ENCODE measurements at regions not wholly inside any gene's neighbourhood (a gene's known extent, or its start where the extent isn't known, plus 50 kb on each side); places are given as distances from the start of the nearest gene placed in this dataset.

- no peak overlapping the region for H3K9ac ChIP-seq (ENCODE audit: insufficient read length, low read depth)
- no peak for DNase-seq (ENCODE audit: low read depth, low spot score)
- no peaks in the 10 kb centered on the region for H3K4me1 ChIP-seq (ENCODE audit: insufficient read depth, insufficient read length)
- TF ChIP-seq ZNF274 (IDR thresholded peaks at IDR 0.05; ENCODE audit: low read depth, low read length), result no peak
- TF ChIP-seq SUZ12 (IDR thresholded peaks at IDR 0.05; ENCODE audit: extremely low read depth, insufficient read depth, insufficient read length), result no peak
- TF ChIP-seq YY1 (IDR thresholded peaks at IDR 0.05; ENCODE audit: insufficient read depth, insufficient read length), result no peak
- no peaks in the 10 kb centered on the region for H3K36me3 ChIP-seq (ENCODE audit: insufficient read depth, insufficient read length, low read length)
- no peak overlapping the region for H3K4me3 ChIP-seq (ENCODE audit: insufficient read length, low read depth)
- H3K27me3 ChIP-seq (ENCODE audit: insufficient read depth, insufficient read length), result no peaks in the 10 kb centered on the region
- no peaks in the 10 kb centered on the region for H3K9me3 ChIP-seq (ENCODE audit: insufficient read depth, low read length)
Observed at GRCh38 chr13:65650321-65650720, 1579.8 kb downstream of the PCDH9 start.

GRCh38 chr13:65642996-65643395, 1587.1 kb downstream of the PCDH9 start:
- H3K9ac ChIP-seq (ENCODE audit: insufficient read length, low read depth), result no peak overlapping the region
- no peaks in the 10 kb centered on the region for H3K4me1 ChIP-seq (ENCODE audit: insufficient read depth, insufficient read length)
- TF ChIP-seq YY1 (IDR thresholded peaks at IDR 0.05; ENCODE audit: insufficient read depth, insufficient read length) (no peak), SUZ12 (IDR thresholded peaks at IDR 0.05; ENCODE audit: extremely low read depth, insufficient read depth, insufficient read length) (no peak), ZNF274 (IDR thresholded peaks at IDR 0.05; ENCODE audit: low read depth, low read length) (no peak)
- DNase-seq (ENCODE audit: low read depth, low spot score), result no peak
- no peak overlapping the region for H3K4me3 ChIP-seq (ENCODE audit: insufficient read length, low read depth)
- H3K27me3 ChIP-seq (ENCODE audit: insufficient read depth, insufficient read length), result no peaks in the 10 kb centered on the region
- H3K36me3 ChIP-seq (ENCODE audit: insufficient read depth, insufficient read length, low read length), result no peaks in the 10 kb centered on the region
- H3K9me3 ChIP-seq (ENCODE audit: insufficient read depth, low read length), result no peaks in the 10 kb centered on the region

GRCh38 chr13:65642301-65642700, 1587.8 kb downstream of the PCDH9 start:
- Histone ChIP-seq H3K4me3 (ENCODE audit: insufficient read length, low read depth) (no peak overlapping the region), H3K4me1 (ENCODE audit: insufficient read depth, insufficient read length) (no peaks in the 10 kb centered on the region), H3K36me3 (ENCODE audit: insufficient read depth, insufficient read length, low read length) (no peaks in the 10 kb centered on the region), H3K27me3 (ENCODE audit: insufficient read depth, insufficient read length) (no peaks in the 10 kb centered on the region), H3K9ac (ENCODE audit: insufficient read length, low read depth) (no peak overlapping the region), H3K9me3 (ENCODE audit: insufficient read depth, low read length) (no peaks in the 10 kb centered on the region)
- no peak for DNase-seq (ENCODE audit: low read depth, low spot score)
- TF ChIP-seq YY1 (IDR thresholded peaks at IDR 0.05; ENCODE audit: insufficient read depth, insufficient read length), result no peak
- no peak for TF ChIP-seq SUZ12 (IDR thresholded peaks at IDR 0.05; ENCODE audit: extremely low read depth, insufficient read depth, insufficient read length)
- TF ChIP-seq ZNF274 (IDR thresholded peaks at IDR 0.05; ENCODE audit: low read depth, low read length), result no peak

- TF ChIP-seq YY1 (IDR thresholded peaks at IDR 0.05; ENCODE audit: insufficient read depth, insufficient read length) (no peak), SUZ12 (IDR thresholded peaks at IDR 0.05; ENCODE audit: extremely low read depth, insufficient read depth, insufficient read length) (no peak), ZNF274 (IDR thresholded peaks at IDR 0.05; ENCODE audit: low read depth, low read length) (no peak)
- H3K4me3 ChIP-seq (ENCODE audit: insufficient read length, low read depth), result no peak overlapping the region
- H3K9me3 ChIP-seq (ENCODE audit: insufficient read depth, low read length), result no peaks in the 10 kb centered on the region
- H3K36me3 ChIP-seq (ENCODE audit: insufficient read depth, insufficient read length, low read length), result no peaks in the 10 kb centered on the region
- H3K9ac ChIP-seq (ENCODE audit: insufficient read length, low read depth), result no peak overlapping the region
- peak; percentile 2 for DNase-seq (ENCODE audit: low read depth, low spot score)
- H3K27me3 ChIP-seq (ENCODE audit: insufficient read depth, insufficient read length), result no peaks in the 10 kb centered on the region
- no peaks in the 10 kb centered on the region for H3K4me1 ChIP-seq (ENCODE audit: insufficient read depth, insufficient read length)
Observed at GRCh38 chr13:65638572-65639168, 1591.5 kb downstream of the PCDH9 start.

- H3K9me3 ChIP-seq (ENCODE audit: insufficient read depth, low read length), result no peaks in the 10 kb centered on the region
- TF ChIP-seq ZNF274 (IDR thresholded peaks at IDR 0.05; ENCODE audit: low read depth, low read length) (no peak), SUZ12 (IDR thresholded peaks at IDR 0.05; ENCODE audit: extremely low read depth, insufficient read depth, insufficient read length) (no peak), YY1 (IDR thresholded peaks at IDR 0.05; ENCODE audit: insufficient read depth, insufficient read length) (no peak)
Observed at GRCh38 chr13:65633806-65634205, 1596.3 kb downstream of the PCDH9 start.

GRCh38 chr13:65631078-65631477, 1599.1 kb downstream of the PCDH9 start:
- Histone ChIP-seq H3K9ac (ENCODE audit: insufficient read length, low read depth) (no peak overlapping the region), H3K27me3 (ENCODE audit: insufficient read depth, insufficient read length) (no peaks in the 10 kb centered on the region), H3K4me3 (ENCODE audit: insufficient read length, low read depth) (no peak overlapping the region), H3K4me1 (ENCODE audit: insufficient read depth, insufficient read length) (no peaks in the 10 kb centered on the region), H3K36me3 (ENCODE audit: insufficient read depth, insufficient read length, low read length) (no peaks in the 10 kb centered on the region), H3K9me3 (ENCODE audit: insufficient read depth, low read length) (no peaks in the 10 kb centered on the region)
- no peak for DNase-seq (ENCODE audit: low read depth, low spot score)
- TF ChIP-seq SUZ12 (IDR thresholded peaks at IDR 0.05; ENCODE audit: extremely low read depth, insufficient read depth, insufficient read length), result no peak

More at GRCh38 chr13:65633806-65634205, 1596.3 kb downstream of the PCDH9 start:
- H3K27me3 ChIP-seq (ENCODE audit: insufficient read depth, insufficient read length), result no peaks in the 10 kb centered on the region
- H3K9ac ChIP-seq (ENCODE audit: insufficient read length, low read depth), result no peak overlapping the region
- no peak for DNase-seq (ENCODE audit: low read depth, low spot score)
- no peak overlapping the region for H3K4me3 ChIP-seq (ENCODE audit: insufficient read length, low read depth)
- no peaks in the 10 kb centered on the region for H3K4me1 ChIP-seq (ENCODE audit: insufficient read depth, insufficient read length)
- no peaks in the 10 kb centered on the region for H3K36me3 ChIP-seq (ENCODE audit: insufficient read depth, insufficient read length, low read length)

GRCh38 chr13:65629926-65630325, 1600.2 kb downstream of the PCDH9 start:
- TF ChIP-seq YY1 (IDR thresholded peaks at IDR 0.05; ENCODE audit: insufficient read depth, insufficient read length) (no peak), ZNF274 (IDR thresholded peaks at IDR 0.05; ENCODE audit: low read depth, low read length) (no peak), SUZ12 (IDR thresholded peaks at IDR 0.05; ENCODE audit: extremely low read depth, insufficient read depth, insufficient read length) (no peak)
- H3K4me3 ChIP-seq (ENCODE audit: insufficient read length, low read depth), result no peak overlapping the region
- H3K4me1 ChIP-seq (ENCODE audit: insufficient read depth, insufficient read length), result no peaks in the 10 kb centered on the region
- H3K27me3 ChIP-seq (ENCODE audit: insufficient read depth, insufficient read length), result no peaks in the 10 kb centered on the region
- H3K9ac ChIP-seq (ENCODE audit: insufficient read length, low read depth), result no peak overlapping the region
- H3K36me3 ChIP-seq (ENCODE audit: insufficient read depth, insufficient read length, low read length), result no peaks in the 10 kb centered on the region
- no peaks in the 10 kb centered on the region for H3K9me3 ChIP-seq (ENCODE audit: insufficient read depth, low read length)
- no peak for DNase-seq (ENCODE audit: low read depth, low spot score)
